IMR-90 (cell line): ENCODE measurements at regions not wholly inside any gene's neighbourhood (a gene's known extent, or its start where the extent isn't known, plus 50 kb on each side); places are given as distances from the start of the nearest gene placed in this dataset.

ENCODE experiments used
- BHLHE40 ChIP-seq: fragments of 150-350 bp; IDR thresholded peaks from 2 replicates; pipeline ENCODE4 v1.6.1; 2016; ENCODE audit warnings: mild to moderate bottlenecking, low read depth, low read length
- CEBPB ChIP-seq: IDR thresholded peaks from 2 replicates; pipeline ENCODE4 v1.6.1; 2012; ENCODE audit warnings: low read depth, low read length, improper control_type of control experiment
- CHD1 ChIP-seq: IDR thresholded peaks from 2 replicates; pipeline ENCODE4 v1.6.1; 2012; ENCODE audit warnings: low read depth, low read length, improper control_type of control experiment
- FOS ChIP-seq: fragments of 150-350 bp; IDR thresholded peaks from 2 replicates; pipeline ENCODE4 v1.6.1; 2016; ENCODE audit warnings: low read depth, low read length
- MAFK ChIP-seq: IDR thresholded peaks from 2 replicates; pipeline ENCODE4 v1.6.1; 2012; ENCODE audit warnings: low read depth, low read length, improper control_type of control experiment
- MAZ ChIP-seq: IDR thresholded peaks from 2 replicates; pipeline ENCODE4 v1.6.1; 2012; ENCODE audit warnings: low read depth, mild to moderate bottlenecking, low read length, improper control_type of control experiment, moderate library complexity, borderline replicate concordance
- MXI1 ChIP-seq: IDR thresholded peaks from 2 replicates; pipeline ENCODE4 v1.6.1; 2012; ENCODE audit warnings: low read depth, mild to moderate bottlenecking, low read length, moderate library complexity, borderline replicate concordance
- NFE2L2 ChIP-seq: fragments of 150-350 bp; IDR thresholded peaks from 2 replicates; pipeline ENCODE4 v1.6.1; 2016; ENCODE audit warnings: low read depth, mild to moderate bottlenecking, low read length
- POLR2A ChIP-seq: IDR thresholded peaks from 2 replicates; pipeline ENCODE4 v1.6.1; 2012; ENCODE audit warnings: mild to moderate bottlenecking, low read depth, low read length
- RCOR1 ChIP-seq: IDR thresholded peaks from 2 replicates; pipeline ENCODE4 v1.6.1; 2012; ENCODE audit warnings: mild to moderate bottlenecking, low read length, improper control_type of control experiment; ENCODE audit not compliant: insufficient replicate concordance
- TF ChIP-seq, protein P1 (sequence below): conservative IDR thresholded peaks from 2 replicates; pipeline ENCODE4 v1.5.1; 2012; ENCODE audit warnings: mild to moderate bottlenecking, low read depth, low read length, improper control_type of control experiment
- TF ChIP-seq, protein P2 (sequence below): fragments of 150-350 bp; IDR thresholded peaks from 2 replicates; pipeline ENCODE4 v1.6.1; 2017; ENCODE audit warnings: mild to moderate bottlenecking, antibody characterized with exemption, low read length, low read depth
- TF ChIP-seq, protein P3 (sequence below): fragments of 150-350 bp; IDR thresholded peaks from 2 replicates; pipeline ENCODE4 v1.6.1; 2016; ENCODE audit warnings: low read depth, mild to moderate bottlenecking, low read length, moderate library complexity, borderline replicate concordance

DNA sequence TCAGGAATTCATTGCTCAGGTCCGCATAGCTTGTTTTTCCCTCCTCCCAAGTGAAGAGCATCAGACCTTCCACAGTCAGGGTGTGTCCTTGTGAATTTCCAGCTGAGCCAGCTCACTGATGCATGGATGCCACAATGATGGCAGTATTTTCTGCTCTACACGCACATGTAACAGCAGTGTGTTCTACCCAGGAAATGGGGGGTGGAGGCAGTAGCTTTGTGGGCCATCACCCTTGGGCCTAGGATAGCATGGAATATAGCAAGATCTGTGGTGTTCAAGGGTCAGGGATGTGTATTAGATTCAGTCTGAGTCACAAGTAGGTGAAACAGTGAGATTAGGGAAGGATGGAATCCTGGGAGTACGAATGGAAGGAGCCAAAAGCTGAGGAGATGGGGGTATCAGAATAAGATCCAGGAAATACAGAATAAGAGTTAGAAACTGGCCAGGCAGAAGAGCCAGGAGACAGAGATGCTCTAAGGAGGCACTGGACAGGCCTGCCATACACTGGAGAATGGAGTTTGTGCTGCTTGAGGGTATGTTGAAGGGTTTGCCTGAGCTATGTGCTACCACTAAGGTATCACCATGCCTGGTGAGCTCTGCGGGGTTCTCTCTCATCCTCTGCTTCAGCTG, 90.6 kb upstream of the CNIH3 start:
- TF ChIP-seq, protein P1, sequence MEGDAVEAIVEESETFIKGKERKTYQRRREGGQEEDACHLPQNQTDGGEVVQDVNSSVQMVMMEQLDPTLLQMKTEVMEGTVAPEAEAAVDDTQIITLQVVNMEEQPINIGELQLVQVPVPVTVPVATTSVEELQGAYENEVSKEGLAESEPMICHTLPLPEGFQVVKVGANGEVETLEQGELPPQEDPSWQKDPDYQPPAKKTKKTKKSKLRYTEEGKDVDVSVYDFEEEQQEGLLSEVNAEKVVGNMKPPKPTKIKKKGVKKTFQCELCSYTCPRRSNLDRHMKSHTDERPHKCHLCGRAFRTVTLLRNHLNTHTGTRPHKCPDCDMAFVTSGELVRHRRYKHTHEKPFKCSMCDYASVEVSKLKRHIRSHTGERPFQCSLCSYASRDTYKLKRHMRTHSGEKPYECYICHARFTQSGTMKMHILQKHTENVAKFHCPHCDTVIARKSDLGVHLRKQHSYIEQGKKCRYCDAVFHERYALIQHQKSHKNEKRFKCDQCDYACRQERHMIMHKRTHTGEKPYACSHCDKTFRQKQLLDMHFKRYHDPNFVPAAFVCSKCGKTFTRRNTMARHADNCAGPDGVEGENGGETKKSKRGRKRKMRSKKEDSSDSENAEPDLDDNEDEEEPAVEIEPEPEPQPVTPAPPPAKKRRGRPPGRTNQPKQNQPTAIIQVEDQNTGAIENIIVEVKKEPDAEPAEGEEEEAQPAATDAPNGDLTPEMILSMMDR: no peak
- TF ChIP-seq POLR2A (no peak), MXI1 (no peak), CEBPB (no peak), BHLHE40 (no peak), MAFK (no peak), NFE2L2 (no peak), MAZ (no peak), FOS (no peak), RCOR1 (no peak), CHD1 (no peak)
- TF ChIP-seq, protein P2, sequence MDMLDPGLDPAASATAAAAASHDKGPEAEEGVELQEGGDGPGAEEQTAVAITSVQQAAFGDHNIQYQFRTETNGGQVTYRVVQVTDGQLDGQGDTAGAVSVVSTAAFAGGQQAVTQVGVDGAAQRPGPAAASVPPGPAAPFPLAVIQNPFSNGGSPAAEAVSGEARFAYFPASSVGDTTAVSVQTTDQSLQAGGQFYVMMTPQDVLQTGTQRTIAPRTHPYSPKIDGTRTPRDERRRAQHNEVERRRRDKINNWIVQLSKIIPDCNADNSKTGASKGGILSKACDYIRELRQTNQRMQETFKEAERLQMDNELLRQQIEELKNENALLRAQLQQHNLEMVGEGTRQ: no peak
- TF ChIP-seq, protein P3, sequence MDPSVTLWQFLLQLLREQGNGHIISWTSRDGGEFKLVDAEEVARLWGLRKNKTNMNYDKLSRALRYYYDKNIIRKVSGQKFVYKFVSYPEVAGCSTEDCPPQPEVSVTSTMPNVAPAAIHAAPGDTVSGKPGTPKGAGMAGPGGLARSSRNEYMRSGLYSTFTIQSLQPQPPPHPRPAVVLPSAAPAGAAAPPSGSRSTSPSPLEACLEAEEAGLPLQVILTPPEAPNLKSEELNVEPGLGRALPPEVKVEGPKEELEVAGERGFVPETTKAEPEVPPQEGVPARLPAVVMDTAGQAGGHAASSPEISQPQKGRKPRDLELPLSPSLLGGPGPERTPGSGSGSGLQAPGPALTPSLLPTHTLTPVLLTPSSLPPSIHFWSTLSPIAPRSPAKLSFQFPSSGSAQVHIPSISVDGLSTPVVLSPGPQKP: no peak
